ENCODE measurements at regions not wholly inside any gene's neighbourhood (a gene's known extent, or its start where the extent isn't known, plus 50 kb on each side); places are given as distances from the start of the nearest gene placed in this dataset.

DNA sequence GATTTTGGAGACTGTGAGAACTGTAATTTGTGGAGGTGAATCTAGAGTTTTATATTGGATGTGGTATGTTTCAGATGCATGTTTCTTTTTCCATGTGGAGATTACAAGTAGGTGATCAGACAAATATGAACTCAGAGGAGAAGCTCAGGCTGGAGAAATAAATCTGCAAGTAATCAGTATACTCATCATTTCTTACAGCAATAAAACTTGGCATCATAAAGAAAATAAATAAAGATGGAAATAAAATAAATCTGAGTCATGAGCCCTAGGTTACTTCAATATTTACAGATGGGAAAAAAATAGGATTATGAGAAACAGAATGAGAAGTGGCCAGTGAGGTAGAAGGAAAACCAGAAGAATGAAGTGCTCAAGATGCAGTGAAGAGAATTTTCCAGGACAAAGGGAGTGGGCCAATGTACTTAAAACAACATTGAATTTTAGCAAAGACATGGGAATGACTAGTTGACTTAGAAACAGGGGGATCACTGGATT is 453.8 kb downstream of the DSC3 start (continued):
- TF ChIP-seq, protein P1, sequence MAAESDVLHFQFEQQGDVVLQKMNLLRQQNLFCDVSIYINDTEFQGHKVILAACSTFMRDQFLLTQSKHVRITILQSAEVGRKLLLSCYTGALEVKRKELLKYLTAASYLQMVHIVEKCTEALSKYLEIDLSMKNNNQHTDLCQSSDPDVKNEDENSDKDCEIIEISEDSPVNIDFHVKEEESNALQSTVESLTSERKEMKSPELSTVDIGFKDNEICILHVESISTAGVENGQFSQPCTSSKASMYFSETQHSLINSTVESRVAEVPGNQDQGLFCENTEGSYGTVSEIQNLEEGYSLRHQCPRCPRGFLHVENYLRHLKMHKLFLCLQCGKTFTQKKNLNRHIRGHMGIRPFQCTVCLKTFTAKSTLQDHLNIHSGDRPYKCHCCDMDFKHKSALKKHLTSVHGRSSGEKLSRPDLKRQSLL (tag by site-specific recombination; IDR thresholded peaks at IDR 0.05): no peak

DNA sequence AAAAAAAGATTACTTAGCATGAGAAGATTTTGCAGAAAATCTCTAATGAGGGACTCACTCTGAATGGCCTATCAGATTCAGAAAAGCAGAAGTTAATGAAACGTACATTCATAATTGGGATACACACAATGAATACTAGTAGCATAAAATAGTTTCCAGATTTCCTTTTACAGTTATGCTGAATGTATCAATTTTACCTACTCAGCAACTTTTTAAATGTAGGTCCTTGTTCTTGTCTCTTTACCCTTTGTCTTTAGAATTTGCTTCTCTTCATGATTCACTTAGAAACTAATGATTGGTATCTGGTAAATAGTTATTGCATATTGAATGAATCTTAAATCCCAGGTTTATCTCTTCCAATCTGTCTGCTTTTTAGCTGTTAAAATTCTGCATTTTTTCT is 458.8 kb downstream of the DSC3 start:
- H3K9me3 ChIP-seq (ENCODE audit: control insufficient read depth, insufficient read depth, low read depth, low read length): no peaks in the 10 kb centered on the region
- CTCF ChIA-PET: interaction anchor here (0.9 kb wide), 1 partner anchor 15 kb away, joined by 3 read pairs; no protein-coding TSS in a partner anchor
- POLR2A ChIA-PET: no interaction called here
- H3K4me3 ChIP-seq (ENCODE audit: low read depth, low read length): no peak overlapping the region
- no peaks in the 10 kb centered on the region for H3K4me1 ChIP-seq (ENCODE audit: control insufficient read depth, insufficient read depth, low read length)
- H3K27ac ChIP-seq (ENCODE audit: extremely low read depth, low read depth, low read length): no peak overlapping the region
- TF ChIP-seq GLIS2 (tag by site-specific recombination; IDR thresholded peaks at IDR 0.05): no peak
- TF ChIP-seq ZNF404 (tag by site-specific recombination; IDR thresholded peaks at IDR 0.05): no peak
- TF ChIP-seq, protein P2, sequence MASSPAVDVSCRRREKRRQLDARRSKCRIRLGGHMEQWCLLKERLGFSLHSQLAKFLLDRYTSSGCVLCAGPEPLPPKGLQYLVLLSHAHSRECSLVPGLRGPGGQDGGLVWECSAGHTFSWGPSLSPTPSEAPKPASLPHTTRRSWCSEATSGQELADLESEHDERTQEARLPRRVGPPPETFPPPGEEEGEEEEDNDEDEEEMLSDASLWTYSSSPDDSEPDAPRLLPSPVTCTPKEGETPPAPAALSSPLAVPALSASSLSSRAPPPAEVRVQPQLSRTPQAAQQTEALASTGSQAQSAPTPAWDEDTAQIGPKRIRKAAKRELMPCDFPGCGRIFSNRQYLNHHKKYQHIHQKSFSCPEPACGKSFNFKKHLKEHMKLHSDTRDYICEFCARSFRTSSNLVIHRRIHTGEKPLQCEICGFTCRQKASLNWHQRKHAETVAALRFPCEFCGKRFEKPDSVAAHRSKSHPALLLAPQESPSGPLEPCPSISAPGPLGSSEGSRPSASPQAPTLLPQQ (tag by site-specific recombination; IDR thresholded peaks at IDR 0.05): no peak
- no peak for TF ChIP-seq ZFP41 (tag by site-specific recombination; IDR thresholded peaks at IDR 0.05; ENCODE audit: borderline replicate concordance)
- TF ChIP-seq ZNF223 (tag by site-specific recombination; IDR thresholded peaks at IDR 0.05): no peak
- TF ChIP-seq ZNF146 (tag by site-specific recombination; IDR thresholded peaks at IDR 0.05): no peak
- TF ChIP-seq ZSCAN30 (tag by site-specific recombination; IDR thresholded peaks at IDR 0.05): no peak
- TF ChIP-seq, protein P3, sequence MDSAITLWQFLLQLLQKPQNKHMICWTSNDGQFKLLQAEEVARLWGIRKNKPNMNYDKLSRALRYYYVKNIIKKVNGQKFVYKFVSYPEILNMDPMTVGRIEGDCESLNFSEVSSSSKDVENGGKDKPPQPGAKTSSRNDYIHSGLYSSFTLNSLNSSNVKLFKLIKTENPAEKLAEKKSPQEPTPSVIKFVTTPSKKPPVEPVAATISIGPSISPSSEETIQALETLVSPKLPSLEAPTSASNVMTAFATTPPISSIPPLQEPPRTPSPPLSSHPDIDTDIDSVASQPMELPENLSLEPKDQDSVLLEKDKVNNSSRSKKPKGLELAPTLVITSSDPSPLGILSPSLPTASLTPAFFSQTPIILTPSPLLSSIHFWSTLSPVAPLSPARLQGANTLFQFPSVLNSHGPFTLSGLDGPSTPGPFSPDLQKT (IDR thresholded peaks at IDR 0.05; ENCODE audit: borderline replicate concordance, low read depth, low read length): no peak
- no peak for TF ChIP-seq ZBTB48 (tag by site-specific recombination; IDR thresholded peaks at IDR 0.05)
- TF ChIP-seq ZNF221 (tag by site-specific recombination; IDR thresholded peaks at IDR 0.05; ENCODE audit: borderline replicate concordance): no peak
- TF ChIP-seq, protein P4, sequence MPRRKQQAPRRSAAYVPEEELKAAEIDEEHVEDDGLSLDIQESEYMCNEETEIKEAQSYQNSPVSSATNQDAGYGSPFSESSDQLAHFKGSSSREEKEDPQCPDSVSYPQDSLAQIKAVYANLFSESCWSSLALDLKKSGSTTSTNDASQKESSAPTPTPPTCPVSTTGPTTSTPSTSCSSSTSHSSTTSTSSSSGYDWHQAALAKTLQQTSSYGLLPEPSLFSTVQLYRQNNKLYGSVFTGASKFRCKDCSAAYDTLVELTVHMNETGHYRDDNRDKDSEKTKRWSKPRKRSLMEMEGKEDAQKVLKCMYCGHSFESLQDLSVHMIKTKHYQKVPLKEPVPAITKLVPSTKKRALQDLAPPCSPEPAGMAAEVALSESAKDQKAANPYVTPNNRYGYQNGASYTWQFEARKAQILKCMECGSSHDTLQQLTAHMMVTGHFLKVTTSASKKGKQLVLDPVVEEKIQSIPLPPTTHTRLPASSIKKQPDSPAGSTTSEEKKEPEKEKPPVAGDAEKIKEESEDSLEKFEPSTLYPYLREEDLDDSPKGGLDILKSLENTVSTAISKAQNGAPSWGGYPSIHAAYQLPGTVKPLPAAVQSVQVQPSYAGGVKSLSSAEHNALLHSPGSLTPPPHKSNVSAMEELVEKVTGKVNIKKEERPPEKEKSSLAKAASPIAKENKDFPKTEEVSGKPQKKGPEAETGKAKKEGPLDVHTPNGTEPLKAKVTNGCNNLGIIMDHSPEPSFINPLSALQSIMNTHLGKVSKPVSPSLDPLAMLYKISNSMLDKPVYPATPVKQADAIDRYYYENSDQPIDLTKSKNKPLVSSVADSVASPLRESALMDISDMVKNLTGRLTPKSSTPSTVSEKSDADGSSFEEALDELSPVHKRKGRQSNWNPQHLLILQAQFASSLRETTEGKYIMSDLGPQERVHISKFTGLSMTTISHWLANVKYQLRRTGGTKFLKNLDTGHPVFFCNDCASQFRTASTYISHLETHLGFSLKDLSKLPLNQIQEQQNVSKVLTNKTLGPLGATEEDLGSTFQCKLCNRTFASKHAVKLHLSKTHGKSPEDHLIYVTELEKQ (tag by site-specific recombination; IDR thresholded peaks at IDR 0.05; ENCODE audit: borderline replicate concordance): no peak
- TF ChIP-seq ZNF571 (tag by site-specific recombination; IDR thresholded peaks at IDR 0.05): no peak
- no peak for TF ChIP-seq ZNF707 (tag by site-specific recombination; IDR thresholded peaks at IDR 0.05)
- H3K36me3 ChIP-seq (ENCODE audit: control insufficient read depth in 2 of 2, insufficient read depth in 1 of 2, low read length in 2 of 2): no peaks in the 10 kb centered on the region

DNA sequence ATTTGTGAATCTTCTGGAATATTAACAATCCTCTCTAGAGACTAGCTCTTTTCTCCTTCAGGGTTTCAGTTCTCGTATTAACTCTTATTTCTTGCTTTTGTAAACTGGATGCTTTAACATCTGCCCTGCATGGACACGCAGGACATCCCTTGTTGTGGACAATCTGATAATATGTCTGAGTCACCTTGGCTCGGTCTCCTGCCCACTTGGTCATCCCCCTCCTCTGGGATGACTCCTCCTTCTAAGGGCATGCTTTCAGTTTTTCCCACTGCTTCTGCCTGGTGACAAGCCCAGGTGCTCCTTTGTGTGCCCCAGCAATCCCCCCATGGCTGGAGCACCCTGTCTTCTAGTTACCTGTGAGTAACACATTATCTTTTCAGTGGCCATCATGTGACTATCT is 460.5 kb downstream of the DSC3 start:
- no peak overlapping the region for H3K27ac ChIP-seq (ENCODE audit: extremely low read depth, low read depth, low read length)
- H3K4me1 ChIP-seq (ENCODE audit: control insufficient read depth, insufficient read depth, low read length): no peaks in the 10 kb centered on the region
- ChIA-PET CTCF (interaction anchor here (0.6 kb wide), 1 partner anchor 505 kb away, joined by 3 read pairs; no protein-coding TSS in a partner anchor), POLR2A (no interaction called here)
- H3K9me3 ChIP-seq (ENCODE audit: control insufficient read depth, insufficient read depth, low read depth, low read length): no peaks in the 10 kb centered on the region
- no peak overlapping the region for H3K4me3 ChIP-seq (ENCODE audit: low read depth, low read length)
- no peak for TF ChIP-seq IKZF3 (tag by site-specific recombination; IDR thresholded peaks at IDR 0.05)
- no peak for TF ChIP-seq SALL2 (tag by site-specific recombination; IDR thresholded peaks at IDR 0.05; ENCODE audit: borderline replicate concordance)
- no peak for TF ChIP-seq ZNF521 (tag by site-specific recombination; IDR thresholded peaks at IDR 0.05)
- TF ChIP-seq ZNF211 (tag by site-specific recombination; IDR thresholded peaks at IDR 0.05; ENCODE audit: low read depth): no peak
- no peak for TF ChIP-seq ZNF221 (tag by site-specific recombination; IDR thresholded peaks at IDR 0.05; ENCODE audit: borderline replicate concordance)
- TF ChIP-seq MEIS1 (CRISPR knock-in tag; IDR thresholded peaks at IDR 0.05; ENCODE audit: borderline replicate concordance): no peak
- no peaks in the 10 kb centered on the region for H3K36me3 ChIP-seq (ENCODE audit: control insufficient read depth in 2 of 2, insufficient read depth in 1 of 2, low read length in 2 of 2)
